ENCODE measurements at regions not wholly inside any gene's neighbourhood (a gene's known extent, or its start where the extent isn't known, plus 50 kb on each side); places are given as distances from the start of the nearest gene placed in this dataset.

GRCh38 chr15:91783451-91783850, 70.1 kb upstream of the SLCO3A1 start:
- Histone ChIP-seq H3K36me3 (ENCODE audit: control insufficient read depth, insufficient read depth, low read length) (no peaks in the 10 kb centered on the region), H3K4me3 (ENCODE audit: low read depth, low read length) (no peak overlapping the region), H3K27me3 (ENCODE audit: control insufficient read depth, insufficient read depth, low read length) (no peaks in the 10 kb centered on the region)
- no peak for DNase-seq (ENCODE audit: low read depth)
- no peak for TF ChIP-seq CTCF (IDR thresholded peaks at IDR 0.05; ENCODE audit: insufficient read depth, low read length, severe bottlenecking)
- FAIRE-seq, result no peak

DNA sequence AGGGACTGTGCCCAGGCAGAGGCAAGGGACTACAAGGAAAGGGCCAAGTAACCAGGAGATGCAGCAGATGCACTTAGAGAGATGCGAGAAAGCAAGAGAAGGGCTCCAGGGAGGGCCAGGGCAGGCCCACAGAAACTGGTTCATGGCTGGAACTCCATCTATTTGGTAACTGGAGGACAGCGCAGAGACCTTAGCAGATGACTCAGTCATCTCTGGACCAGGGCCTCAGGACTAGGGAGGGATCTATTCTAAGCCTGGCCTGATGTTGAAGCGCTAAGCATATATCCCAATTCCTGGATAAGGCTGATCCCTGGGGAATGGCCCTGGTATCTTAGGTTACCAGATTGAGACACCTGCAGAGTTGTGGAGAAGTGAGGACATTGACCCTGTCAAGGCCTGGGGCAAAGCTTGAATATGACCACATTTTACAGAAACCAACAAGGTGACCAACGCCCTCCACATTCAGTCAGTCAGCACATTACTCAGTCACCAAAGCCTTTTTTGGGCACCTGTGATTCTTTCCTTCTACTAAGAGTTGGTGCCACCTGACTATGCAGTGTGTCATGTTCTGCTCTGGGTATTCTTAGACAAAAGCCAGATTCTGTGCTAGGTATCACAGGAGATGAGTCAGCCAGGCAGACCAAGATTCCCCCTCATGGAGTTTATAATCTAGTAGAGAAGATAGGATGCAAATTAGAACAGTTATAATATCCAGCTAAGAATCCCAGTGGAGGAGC, 68.4 kb upstream of the SLCO3A1 start:
- TF ChIP-seq CTCF (IDR thresholded peaks at IDR 0.05; ENCODE audit: insufficient read depth, low read length, severe bottlenecking), result no peak
- no peak for FAIRE-seq
- H3K36me3 ChIP-seq (ENCODE audit: control insufficient read depth, insufficient read depth, low read length), result no peaks in the 10 kb centered on the region
- DNase-seq (ENCODE audit: low read depth), result peak; percentile 18
- no peaks in the 10 kb centered on the region for H3K27me3 ChIP-seq (ENCODE audit: control insufficient read depth, insufficient read depth, low read length)
- no peak overlapping the region for H3K4me3 ChIP-seq (ENCODE audit: low read depth, low read length)

GRCh38 chr15:91787198-91787597, 66.3 kb upstream of the SLCO3A1 start:
- DNase-seq (ENCODE audit: low read depth), result no peak

DNA sequence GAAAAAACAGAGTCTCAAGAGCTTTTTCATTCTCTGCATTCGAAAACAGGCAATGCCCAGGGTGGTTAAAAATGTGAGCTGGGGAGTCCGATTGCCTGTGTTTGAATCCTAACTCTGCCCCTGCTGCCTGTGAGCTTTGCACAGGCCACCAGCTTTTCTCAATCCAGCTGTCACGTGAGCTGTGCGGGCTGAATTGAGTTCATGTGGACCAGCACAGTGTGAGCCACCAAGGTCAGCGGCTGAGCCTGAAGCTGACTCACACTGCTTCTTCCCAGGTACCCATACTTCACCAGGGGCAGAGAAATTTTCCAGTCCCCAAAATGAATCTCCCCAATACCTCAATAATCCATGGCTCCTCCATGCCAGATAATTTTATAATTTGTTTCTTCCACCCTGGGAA, 64.4 kb upstream of the SLCO3A1 start:
- no peaks in the 10 kb centered on the region for H3K36me3 ChIP-seq (ENCODE audit: control insufficient read depth, insufficient read depth, low read length)
- no peaks in the 10 kb centered on the region for H3K27me3 ChIP-seq (ENCODE audit: control insufficient read depth, insufficient read depth, low read length)
- TF ChIP-seq CTCF (IDR thresholded peaks at IDR 0.05; ENCODE audit: insufficient read depth, low read length, severe bottlenecking), result no peak
- DNase-seq (ENCODE audit: low read depth), result no peak
- H3K4me3 ChIP-seq (ENCODE audit: low read depth, low read length), result no peak overlapping the region
- FAIRE-seq, result no peak

More at GRCh38 chr15:91787198-91787597, 66.3 kb upstream of the SLCO3A1 start:
- no peaks in the 10 kb centered on the region for H3K27me3 ChIP-seq (ENCODE audit: control insufficient read depth, insufficient read depth, low read length)
- no peak for TF ChIP-seq CTCF (IDR thresholded peaks at IDR 0.05; ENCODE audit: insufficient read depth, low read length, severe bottlenecking)
- no peaks in the 10 kb centered on the region for H3K36me3 ChIP-seq (ENCODE audit: control insufficient read depth, insufficient read depth, low read length)
- FAIRE-seq, result no peak
- H3K4me3 ChIP-seq (ENCODE audit: low read depth, low read length), result no peak overlapping the region

DNA sequence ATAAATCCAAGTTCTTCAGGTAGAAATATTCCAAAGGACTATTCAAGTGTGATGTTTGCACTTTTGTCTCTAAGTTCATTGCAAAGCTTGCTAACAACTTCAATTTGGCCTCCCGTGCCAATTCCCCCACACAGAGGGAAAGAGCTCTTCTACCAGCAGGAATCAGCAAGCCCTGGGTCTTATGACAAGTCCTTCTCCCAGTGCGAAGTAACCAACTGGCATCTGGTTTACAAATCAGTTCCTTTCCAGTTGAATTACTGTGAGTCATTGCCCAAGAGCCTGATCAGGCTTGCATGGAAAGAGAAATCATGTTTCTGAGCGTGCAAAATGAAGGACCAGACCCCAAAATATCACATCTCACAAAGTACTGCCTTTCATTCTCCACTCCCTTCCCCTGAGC, 62.7 kb upstream of the SLCO3A1 start:
- DNase-seq (ENCODE audit: low read depth) (peak; percentile 96), FAIRE-seq (peak; percentile 64)
- Histone ChIP-seq H3K27me3 (ENCODE audit: control insufficient read depth, insufficient read depth, low read length) (no peaks in the 10 kb centered on the region), H3K4me3 (ENCODE audit: low read depth, low read length) (no peak overlapping the region), H3K36me3 (ENCODE audit: control insufficient read depth, insufficient read depth, low read length) (no peaks in the 10 kb centered on the region)
- TF ChIP-seq CTCF (IDR thresholded peaks at IDR 0.05; ENCODE audit: insufficient read depth, low read length, severe bottlenecking), result no peak

DNA sequence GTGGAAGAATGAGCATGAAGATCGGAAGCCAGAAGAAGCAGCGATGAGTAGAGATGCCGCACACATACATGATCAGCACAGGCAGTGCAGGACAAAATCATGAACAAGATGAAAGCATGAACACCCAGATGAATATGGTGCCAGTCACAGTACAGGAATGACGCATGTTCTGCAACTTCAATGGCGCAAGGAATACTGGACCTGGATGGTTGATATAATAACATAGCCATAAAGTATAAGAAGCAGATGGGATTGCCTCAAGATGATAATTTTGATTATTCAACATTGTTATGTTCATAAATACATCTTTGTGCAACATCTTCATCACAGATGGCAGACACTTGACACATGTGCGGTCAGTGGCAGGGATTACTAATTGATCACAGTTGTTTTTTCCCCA, 59.7 kb upstream of the SLCO3A1 start:
- TF ChIP-seq CTCF (IDR thresholded peaks at IDR 0.05; ENCODE audit: insufficient read depth, low read length, severe bottlenecking), result no peak
- DNase-seq (ENCODE audit: low read depth) (no peak), FAIRE-seq (no peak)

More for the DNA sequence above, 59.7 kb upstream of the SLCO3A1 start:
- H3K27me3 ChIP-seq (ENCODE audit: control insufficient read depth, insufficient read depth, low read length), result no peaks in the 10 kb centered on the region
- H3K36me3 ChIP-seq (ENCODE audit: control insufficient read depth, insufficient read depth, low read length), result no peaks in the 10 kb centered on the region
- H3K4me3 ChIP-seq (ENCODE audit: low read depth, low read length), result no peak overlapping the region
